ENCODE measurements at regions not wholly inside any gene's neighbourhood (a gene's known extent, or its start where the extent isn't known, plus 50 kb on each side); places are given as distances from the start of the nearest gene placed in this dataset.

GRCh38 chr19:31439270-31439573 is 90.0 kb upstream of the TSHZ3 start:
- TF ChIP-seq CTCF (IDR thresholded peaks at IDR 0.05; ENCODE audit: low read length) (no peak), EZH2 (optimal IDR thresholded peaks at IDR 0.05; ENCODE audit: low read depth, low read length) (no peak), EZH2phosphoT487 (IDR thresholded peaks at IDR 0.05; ENCODE audit: low read length) (no peak)

All from MM.1S (cell line).